Fibroblast of skin of left quadriceps (primary cell): ENCODE measurements at regions not wholly inside any gene's neighbourhood (a gene's known extent, or its start where the extent isn't known, plus 50 kb on each side); places are given as distances from the start of the nearest gene placed in this dataset.

Source experiments
- DNase-seq, 2 experiments: peaks; one replicate each; pipeline ENCODE4 v3.0.0-alpha.2; 2013; ENCODE audit warnings: low read depth in 2 of 2

DNA sequence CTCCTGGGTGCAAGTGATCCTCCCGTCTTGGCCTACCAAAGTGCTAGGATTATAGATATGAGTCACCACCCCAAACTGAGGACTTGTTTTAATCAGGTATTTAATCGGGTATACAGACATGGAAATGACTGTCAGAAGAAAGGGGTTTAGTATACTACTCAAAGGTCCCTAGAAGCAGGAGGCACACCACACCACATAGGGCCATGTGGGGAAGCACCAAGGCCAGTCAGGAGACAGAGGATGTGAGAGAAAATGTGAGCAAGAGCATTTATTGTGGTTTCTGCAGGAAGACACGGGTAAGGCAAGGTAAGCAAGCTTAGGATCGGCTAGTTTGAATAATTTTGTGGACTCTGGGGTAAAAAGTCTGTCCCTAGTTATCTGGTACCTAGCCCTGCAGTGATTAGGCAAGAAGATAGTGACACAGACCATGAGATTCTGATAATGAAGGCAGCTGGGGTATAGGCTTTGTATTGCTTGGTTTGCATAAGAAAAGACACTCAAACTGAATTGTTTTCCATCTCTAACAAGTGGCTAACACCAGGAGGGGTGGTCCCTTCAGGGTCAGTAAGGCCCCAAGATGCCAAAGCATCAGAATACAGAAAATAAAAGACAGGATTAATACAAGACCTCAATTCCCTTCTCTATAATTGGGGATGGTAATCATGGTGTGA is 408.8 kb upstream of the F9 start:
- no peak for DNase-seq

DNA sequence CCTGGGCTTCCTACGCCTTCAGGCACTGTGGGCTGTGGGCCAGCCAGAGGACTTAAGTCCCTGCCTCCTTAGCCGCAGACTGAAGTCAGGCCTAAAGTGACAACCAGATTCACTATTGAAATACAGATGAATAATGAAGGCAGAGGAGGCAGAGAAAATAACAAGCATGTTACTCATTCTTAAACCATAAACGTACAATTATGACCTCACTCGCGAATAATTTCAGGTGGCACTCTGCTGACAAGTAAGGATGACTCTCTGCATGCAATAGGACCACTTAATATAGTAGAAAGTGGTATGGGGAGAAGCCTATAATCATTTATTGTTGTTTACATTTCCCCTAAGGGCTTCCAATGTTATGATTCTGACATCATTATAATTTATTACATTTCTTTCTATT is 409.2 kb upstream of the FGF13 start:
- no peak for DNase-seq

GRCh38 chrX:139113708-139114107 is 402.2 kb upstream of the FGF13 start:
- DNase-seq = no peak

GRCh38 chrX:139112432-139112831 is 400.9 kb upstream of the FGF13 start:
- no peak for DNase-seq

GRCh38 chrX:139106069-139106468 is 394.6 kb upstream of the FGF13 start:
- peak; percentile 3 to 10 for DNase-seq

GRCh38 chrX:139094671-139095592 is 383.4 kb upstream of the FGF13 start:
- no peak for DNase-seq

DNA sequence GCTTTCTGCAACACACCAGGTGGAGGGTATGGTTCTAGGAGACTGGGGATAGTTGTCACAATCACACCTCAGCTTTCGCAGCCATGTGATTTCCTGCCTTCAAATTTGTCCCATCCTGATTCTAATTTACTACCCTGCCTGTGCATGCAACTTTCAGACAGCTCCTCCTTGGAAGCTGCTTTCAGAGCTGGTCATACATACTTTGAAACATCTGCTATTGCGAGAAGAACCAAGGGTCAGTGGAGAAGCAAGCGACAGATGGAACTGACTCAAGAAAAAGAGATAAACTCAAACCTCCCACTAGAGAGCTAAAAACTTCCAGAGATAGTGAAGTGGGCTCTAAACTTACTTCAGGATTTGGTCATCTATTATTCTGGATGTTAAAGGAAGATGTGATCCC is 381.7 kb upstream of the FGF13 start:
- DNase-seq = no peak

DNA sequence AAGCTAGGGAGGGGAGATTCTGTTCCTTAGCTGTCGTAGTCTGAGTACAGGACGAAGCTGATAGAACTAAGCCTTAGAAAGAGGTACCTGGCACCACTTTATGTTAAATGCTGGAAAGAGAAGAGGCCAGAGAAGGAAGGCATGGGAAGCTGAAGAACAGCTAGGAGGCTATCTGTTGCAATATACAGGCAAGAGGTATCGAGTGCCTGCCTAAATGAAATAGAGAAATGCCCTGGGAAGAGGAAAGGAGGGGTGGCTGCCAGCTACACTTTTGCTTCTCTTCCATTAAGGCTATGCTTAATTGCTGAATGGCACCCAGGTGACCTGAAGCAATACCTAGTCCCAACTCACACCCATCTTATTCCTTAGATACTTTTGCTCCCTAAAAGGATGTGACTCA is 380.4 kb upstream of the FGF13 start:
- no peak for DNase-seq

DNA sequence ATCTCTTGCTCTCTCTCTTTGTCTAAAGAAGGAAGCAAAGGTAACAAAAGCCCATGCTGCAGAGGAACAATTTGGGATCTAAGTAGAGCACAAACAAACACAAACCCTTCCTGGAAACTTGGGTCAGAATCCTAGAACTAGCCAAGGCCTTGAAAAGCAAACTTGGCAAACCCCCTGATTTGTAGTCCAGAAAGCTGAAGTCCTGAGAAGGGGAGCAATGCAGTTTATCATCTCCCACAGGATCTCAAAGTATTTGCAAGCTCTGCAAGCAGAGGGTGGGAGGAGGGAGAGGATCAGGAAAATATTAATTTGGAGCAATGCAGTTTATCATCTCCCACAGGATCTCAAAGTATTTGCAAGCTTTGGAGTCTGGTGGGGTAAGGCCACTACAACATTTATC is 379.5 kb upstream of the FGF13 start:
- DNase-seq = no peak

DNA sequence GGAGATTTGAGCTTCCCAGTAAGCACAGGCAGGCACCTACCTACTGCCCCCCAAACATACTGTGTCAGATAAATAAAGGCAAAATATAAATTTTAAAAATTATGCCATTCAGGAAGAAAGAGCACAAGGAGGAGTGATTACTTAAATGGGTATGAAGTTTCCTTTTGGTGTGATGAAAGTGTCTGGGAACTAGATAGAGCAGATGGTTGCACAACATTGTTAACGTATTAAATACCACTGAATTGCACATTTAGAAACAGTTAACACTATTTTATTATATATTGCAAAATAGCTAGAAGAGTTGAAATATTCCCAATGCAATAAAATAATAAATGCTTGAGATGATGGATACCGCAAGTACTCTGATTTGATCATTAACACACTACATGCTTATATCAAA is 374.7 kb upstream of the FGF13 start:
- DNase-seq = no peak

DNA sequence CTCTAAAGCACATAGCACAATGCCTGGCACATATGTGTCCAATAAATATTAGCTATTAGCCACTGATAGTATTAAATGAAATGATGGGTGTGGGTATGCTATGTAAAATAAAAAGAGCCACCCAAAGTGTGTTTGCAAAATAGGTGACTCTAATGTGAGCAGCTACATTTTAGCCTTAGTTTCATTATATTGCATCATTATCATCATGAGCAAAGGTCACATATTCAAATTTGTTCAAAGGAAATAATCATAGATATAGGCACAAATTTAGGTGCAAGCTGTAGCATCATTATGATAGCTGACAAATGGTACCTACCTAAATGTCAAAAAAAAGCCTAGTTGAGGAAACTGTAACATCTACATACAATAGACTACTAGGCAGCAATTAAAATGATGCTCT is 373.9 kb upstream of the FGF13 start:
- no peak for DNase-seq

DNA sequence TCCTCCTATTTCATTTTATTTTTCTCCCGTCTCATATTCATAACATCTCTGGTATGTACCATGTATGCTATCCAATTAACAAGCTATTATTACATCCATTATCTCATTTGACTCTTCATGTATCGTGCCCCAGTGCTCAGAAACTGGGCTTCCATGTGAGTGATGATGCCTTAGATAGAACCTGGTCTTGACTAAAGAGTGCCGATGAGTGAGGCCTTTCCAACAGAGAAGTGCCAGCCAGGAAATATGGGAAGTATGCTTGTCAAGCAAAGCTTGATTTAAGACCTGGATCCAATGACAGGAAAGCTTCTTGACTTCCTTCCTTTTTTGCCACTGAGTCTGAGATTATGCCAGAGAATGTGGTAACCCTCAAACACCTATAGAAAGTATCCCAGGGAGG is 371.7 kb upstream of the FGF13 start:
- DNase-seq = no peak

DNA sequence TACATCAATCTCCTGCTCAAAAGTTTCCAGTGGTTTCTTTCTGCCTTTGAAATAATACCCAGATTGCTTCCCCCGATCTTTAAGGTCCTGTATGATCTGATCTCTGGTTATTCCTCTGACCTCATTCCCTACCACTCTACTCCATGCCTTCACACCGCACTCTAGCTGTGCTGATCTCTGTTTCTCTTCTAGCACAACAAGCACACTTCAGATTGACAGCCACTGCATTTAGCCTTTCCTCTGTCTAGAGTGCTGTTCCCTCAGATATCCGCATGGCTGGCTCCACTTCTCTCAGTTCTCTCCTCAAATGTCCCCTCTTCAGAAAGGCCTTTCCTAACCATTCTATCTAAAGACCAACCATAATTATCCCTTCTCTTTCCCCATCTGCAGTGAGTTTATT is 370.4 kb upstream of the FGF13 start:
- no peak for DNase-seq

DNA sequence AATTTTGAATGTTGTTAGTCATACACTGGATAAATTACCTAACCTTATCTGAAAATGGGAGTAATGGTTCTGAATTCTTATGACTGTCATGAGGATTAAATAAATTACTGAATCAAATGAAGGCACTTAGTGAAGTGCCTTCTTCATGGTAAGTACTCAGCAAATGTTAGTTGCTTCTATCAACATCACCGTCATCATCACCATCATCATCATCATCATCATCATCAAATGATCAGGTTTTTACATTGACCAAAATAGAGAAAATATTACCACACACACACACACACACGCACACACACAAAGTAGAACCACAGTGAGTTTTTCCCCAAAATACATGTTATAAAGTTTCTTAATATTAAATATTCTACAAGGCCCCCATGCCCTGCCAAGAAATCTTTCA is 368.3 kb upstream of the FGF13 start:
- DNase-seq = no peak

DNA sequence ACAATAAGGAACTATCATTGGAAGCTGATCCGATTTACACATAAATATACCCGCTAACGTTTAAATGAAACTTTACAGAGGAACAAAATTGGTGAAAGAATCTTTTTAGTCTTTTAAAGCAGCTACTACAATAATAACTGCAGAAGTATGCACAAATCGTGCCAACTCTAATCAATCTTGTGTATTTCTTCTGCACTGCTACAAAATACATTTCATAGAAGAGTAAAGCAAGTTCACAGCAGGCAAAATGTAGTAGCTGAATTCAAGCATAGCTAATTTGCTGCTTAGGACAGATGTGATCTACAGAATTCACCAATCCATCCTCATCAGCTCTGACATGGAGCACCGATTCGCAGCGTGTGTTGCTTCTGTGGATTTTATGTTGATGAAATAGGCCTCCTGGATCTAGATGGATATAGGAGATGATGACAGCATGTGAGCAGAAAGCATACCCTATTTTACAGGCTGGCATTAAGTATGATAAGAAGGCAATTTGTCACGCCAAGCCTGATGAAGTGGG is 367.3 kb upstream of the FGF13 start:
- no peak for DNase-seq

DNA sequence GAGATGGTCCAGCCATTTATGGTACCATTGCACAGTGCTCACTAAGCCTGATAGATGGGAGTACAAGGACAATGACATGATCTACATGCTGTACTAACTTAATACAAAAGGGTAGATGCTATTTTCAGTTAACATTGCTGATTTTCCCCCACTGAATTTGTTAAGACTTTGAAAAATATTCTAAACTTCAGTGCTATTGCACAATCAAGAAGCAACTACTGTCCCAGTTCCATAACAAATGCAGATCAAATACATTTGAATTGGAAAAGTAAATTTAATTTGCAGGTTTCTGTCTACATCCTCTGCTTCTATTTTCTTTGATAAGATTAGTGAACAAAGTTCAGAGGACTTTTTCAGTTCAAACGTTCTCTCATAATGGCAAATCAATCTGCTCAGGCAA is 366.8 kb upstream of the FGF13 start:
- DNase-seq = no peak

GRCh38 chrX:139077281-139078250 is 366.0 kb upstream of the FGF13 start:
- peak in 1 of 2 experiments; percentile 0 for DNase-seq

- no peak for DNase-seq
Measured at GRCh38 chrX:139063364-139063763, 351.8 kb upstream of the FGF13 start.

DNA sequence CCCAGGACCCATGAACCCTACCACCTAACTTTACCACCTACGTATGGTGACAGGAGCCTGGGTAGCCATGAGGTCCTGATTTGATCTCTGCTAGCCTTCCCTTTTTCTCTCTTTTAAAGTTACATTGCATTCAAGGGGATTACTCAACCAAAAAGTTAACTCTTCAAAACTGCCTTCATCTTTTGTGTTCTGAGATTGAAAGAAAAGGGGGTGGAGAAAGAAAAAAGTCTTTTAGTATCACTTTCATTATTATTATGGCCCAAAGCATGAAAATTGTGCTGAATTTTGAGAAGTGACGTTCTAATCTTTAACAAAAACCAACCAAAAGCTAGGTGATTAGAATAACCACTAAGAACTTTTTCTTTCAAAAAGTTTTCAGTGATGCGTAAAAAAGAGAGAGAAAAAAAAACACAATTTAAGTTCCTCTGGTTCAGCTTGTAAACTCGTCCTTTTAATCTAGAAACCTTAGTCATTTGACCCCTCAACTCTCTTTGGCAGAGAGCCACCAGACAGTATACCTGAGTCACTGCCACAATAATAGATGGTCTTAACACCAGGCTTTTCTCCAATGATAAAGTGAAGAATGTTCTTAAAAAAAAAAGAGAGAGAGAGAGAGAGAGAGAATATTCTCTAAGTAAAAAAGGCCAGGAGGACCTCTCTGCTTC is 347.4 kb upstream of the FGF13 start:
- no peak for DNase-seq

DNA sequence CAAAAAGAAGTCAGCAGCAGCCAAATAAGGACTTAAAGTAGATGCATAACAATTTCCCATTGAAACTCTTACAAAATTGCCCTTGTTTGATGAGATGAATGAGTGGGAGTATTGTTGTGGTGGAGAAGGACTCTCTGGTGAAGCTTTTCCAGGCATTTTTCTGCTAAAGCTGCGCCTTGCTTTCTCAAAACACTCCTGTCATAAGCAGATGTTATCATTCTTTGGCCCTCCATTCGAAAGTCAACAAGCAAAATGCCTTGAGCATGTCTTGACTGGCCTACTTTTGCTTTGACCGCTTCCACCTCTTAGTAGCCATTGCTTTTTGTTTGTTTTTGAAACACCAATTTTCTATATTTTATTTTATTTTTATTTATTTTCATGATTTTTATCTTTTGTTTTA is 340.9 kb upstream of the FGF13 start:
- no peak for DNase-seq

DNA sequence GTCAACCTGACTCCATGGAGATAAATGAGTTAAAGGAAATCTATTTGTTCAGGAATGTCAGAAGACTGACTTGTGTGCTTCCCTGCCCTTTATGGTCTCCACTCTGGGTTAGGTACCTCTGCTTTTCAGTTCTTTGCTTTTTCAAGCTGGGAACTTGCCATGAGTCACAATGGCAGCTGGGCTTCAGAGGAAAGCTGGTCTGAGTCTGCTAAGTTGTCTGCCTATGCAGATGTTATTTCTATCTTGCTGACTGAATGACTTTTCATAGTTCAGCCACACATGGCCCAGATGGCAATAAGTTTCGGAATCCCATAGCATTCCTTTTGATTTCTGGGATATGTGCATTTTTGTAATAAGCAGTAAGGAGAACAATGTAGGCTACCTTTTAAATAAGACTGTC is 337.9 kb upstream of the FGF13 start:
- DNase-seq = no peak
